ENCODE measurements at regions not wholly inside any gene's neighbourhood (a gene's known extent, or its start where the extent isn't known, plus 50 kb on each side); places are given as distances from the start of the nearest gene placed in this dataset.

GRCh38 chr20:24164360-24164759 is 175.8 kb upstream of the GGTLC1 start:
- peak; percentile 18 for TF ChIP-seq CTCF (IDR thresholded peaks at IDR 0.05; ENCODE audit: borderline replicate concordance, control extremely low read depth, extremely low read depth, insufficient read depth, missing control alignments)
- in situ Hi-C loops (cut with MboI; ENCODE audit: low sequenced_read_pairs, unreplicated experiment), result no loop called here
- no peak for DNase-seq (ENCODE audit: low spot score)

GRCh38 chr20:24163506-24163905 is 174.9 kb upstream of the GGTLC1 start:
- DNase-seq (ENCODE audit: low spot score), result no peak
- TF ChIP-seq CTCF (IDR thresholded peaks at IDR 0.05; ENCODE audit: borderline replicate concordance, control extremely low read depth, extremely low read depth, insufficient read depth, missing control alignments), result no peak
- in situ Hi-C loops (cut with MboI; ENCODE audit: low sequenced_read_pairs, unreplicated experiment), result no loop called here

- DNase-seq (ENCODE audit: low spot score), result no peak
- in situ Hi-C loops (cut with MboI; ENCODE audit: low sequenced_read_pairs, unreplicated experiment), result no loop called here
- TF ChIP-seq CTCF (IDR thresholded peaks at IDR 0.05; ENCODE audit: borderline replicate concordance, control extremely low read depth, extremely low read depth, insufficient read depth, missing control alignments), result peak; percentile 59
Measured at GRCh38 chr20:24160563-24161281, 172.1 kb upstream of the GGTLC1 start.

- DNase-seq (ENCODE audit: low spot score), result no peak
- no peak for TF ChIP-seq CTCF (IDR thresholded peaks at IDR 0.05; ENCODE audit: borderline replicate concordance, control extremely low read depth, extremely low read depth, insufficient read depth, missing control alignments)
- in situ Hi-C loops (cut with MboI; ENCODE audit: low sequenced_read_pairs, unreplicated experiment), result no loop called here
Measured at GRCh38 chr20:24158281-24158680, 169.7 kb upstream of the GGTLC1 start.

DNA sequence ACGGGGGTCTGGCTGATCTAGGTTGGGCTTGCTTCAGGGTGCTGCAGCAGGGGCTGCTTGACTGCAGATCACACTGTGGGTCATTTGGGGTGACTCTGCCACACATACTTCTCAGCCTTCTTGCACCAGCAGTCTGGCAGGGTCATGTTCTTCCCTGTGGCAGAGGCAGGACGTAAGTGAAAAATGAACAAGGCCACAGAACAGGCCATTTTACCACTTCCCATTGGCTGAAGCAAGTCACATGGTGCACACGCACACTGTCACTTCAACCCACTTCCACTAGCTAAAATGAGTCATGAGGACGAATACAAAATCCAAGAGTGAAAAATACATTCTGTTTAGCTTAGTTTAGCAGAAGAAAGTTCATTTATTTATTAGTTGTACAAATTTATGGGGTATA is 168.6 kb upstream of the GGTLC1 start:
- in situ Hi-C loops (cut with MboI; ENCODE audit: low sequenced_read_pairs, unreplicated experiment), result no loop called here
- no peak for DNase-seq (ENCODE audit: low spot score)
- no peak for TF ChIP-seq CTCF (IDR thresholded peaks at IDR 0.05; ENCODE audit: borderline replicate concordance, control extremely low read depth, extremely low read depth, insufficient read depth, missing control alignments)

DNA sequence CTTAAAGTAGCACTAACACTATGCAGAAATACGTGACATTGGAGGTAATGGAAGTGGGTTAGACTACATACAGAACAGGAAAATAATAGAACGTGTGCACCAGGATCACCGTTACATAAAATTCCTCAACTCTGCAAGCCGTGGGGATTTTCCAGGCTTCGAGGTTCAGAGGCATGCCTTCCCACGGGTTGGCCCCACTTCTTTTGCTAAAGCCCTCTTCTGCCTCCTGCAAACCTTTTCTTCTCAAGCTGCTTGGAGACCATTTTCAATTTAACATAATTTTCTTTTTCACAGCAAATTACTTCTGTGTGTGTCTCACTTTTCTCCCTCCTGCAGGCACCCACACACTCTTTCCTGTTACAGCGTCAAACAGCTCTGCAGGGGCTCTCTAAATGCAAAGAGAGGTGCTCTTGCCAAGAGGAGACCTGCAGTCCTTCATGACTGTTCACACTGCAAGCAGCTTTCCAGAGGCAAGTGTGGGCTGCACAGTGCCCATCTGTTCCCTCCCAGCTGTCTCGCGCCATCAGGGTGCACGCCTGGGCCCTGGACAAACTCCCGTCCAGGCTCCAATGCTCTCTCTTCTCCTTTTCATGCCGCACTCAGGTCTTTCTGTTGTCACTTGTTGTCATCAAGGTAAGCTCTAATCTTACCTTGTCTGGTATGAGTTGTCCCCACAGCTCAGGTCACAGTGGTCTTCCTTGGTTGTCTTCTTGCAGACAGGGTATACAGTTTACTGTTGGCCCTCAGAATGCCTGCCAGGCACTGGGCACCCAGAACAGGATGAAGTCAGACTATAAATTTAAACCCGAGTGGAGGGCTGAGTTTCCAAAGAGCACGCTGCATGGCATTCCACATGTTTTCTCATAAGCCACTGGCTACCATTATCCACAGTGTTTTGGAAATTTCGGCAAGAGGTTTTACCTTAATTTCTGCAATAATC is 164.8 kb upstream of the GGTLC1 start:
- TF ChIP-seq CTCF (IDR thresholded peaks at IDR 0.05; ENCODE audit: borderline replicate concordance, control extremely low read depth, extremely low read depth, insufficient read depth, missing control alignments), result no peak
- in situ Hi-C loops (cut with MboI; ENCODE audit: low sequenced_read_pairs, unreplicated experiment), result no loop called here
- DNase-seq (ENCODE audit: low spot score), result no peak

Data from GM13976 (cell line).